HG03066 (cell line): ENCODE measurements at regions not wholly inside any gene's neighbourhood (a gene's known extent, or its start where the extent isn't known, plus 50 kb on each side); places are given as distances from the start of the nearest gene placed in this dataset.
A peak's percentile ranks its signal among the peaks of the same experiment; 100 is the strongest.

Experiments
- ATAC-seq: cut with Tn5 transposase; IDR thresholded peaks from one replicate; pipeline ENCODE4 v1.9.1; 2021; ENCODE audit warnings: low read depth; ENCODE audit not compliant: unreplicated experiment

GRCh38 chr4:155523358-155523757 is 143.3 kb upstream of the GUCY1A1 start:
- no peak for ATAC-seq

DNA sequence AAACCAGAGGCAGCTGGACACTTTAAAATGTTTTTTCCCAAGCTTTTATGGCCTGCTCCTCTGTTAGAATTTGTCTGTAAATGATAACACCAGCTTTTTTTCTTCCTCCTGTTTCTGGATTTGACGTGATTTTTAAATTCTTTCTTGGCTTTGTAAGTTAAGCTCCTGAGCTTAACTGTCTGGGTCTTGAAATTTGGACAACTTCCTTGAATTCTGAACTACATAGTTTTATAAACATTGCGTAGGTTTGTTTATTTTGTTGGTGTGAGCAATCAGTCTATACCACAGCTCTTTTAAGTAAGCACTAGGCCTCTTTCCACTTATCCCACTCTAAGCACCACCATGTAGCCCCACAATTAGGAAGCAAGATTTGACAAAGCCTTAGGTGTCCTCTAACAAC is 144.4 kb upstream of the GUCY1A1 start:
- ATAC-seq: no peak

- no peak for ATAC-seq
These were observed 144.6 kb upstream of the MAP9 start for GRCh38 chr4:155521382-155521781.

- no peak for ATAC-seq
These were observed 138.8 kb upstream of the MAP9 start for GRCh38 chr4:155515444-155516075.

DNA sequence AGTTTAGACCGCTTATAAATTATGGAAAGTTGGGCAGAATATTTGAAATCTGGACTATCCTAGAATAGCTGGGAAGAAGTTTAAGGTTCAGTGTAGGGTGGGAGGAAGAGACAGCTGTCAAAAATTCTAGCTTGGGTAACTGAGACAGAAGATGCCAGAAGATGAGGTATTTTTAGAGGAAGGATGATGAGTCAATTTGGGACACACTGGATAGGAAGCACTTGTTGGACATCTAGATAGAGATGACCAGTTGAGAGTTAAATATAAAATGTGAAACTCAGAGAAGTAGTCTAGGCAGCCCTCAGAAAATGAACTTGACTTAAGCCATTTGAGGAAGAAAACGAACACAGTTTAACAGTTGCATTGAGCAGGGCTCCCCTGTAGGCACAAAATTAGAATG is 137.9 kb upstream of the MAP9 start:
- ATAC-seq: no peak

DNA sequence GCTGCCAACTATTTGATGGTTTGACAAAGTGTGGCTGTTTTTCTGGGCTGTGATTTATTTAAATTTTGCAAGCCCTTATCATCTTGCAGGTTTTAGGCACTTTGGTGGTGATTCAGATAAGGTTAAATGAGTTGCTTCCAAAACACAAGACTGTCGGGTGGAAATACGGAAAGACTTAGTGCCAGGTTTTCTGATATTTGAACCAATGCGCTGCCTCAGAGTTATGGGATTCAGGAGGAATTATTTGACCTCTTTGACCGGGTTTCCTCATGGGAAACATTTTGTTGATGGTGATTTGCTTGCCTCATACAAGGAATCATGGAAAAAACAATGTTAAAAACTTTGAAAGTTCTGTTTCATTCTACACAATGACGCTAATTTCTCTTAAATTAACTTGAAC is 136.1 kb upstream of the MAP9 start:
- no peak for ATAC-seq

DNA sequence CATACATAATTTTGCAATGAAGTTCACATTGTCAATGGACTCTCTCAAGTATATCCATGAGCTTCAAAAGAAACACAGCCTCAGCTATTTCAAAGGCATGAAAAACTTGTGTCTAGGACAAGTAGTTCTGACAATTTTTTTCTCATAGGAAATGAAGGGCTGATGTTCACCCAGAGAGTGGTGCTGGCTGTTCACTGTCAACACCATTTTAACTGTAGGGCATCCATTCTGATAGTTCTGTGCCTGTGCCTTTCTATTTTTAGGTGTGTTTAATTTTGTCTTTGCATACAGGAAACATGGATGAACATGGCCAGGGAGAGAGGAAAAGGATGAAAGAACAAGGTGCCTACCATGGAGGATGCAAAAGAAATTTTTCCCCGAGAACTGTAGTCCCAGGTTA is 135.3 kb upstream of the MAP9 start:
- ATAC-seq: no peak

DNA sequence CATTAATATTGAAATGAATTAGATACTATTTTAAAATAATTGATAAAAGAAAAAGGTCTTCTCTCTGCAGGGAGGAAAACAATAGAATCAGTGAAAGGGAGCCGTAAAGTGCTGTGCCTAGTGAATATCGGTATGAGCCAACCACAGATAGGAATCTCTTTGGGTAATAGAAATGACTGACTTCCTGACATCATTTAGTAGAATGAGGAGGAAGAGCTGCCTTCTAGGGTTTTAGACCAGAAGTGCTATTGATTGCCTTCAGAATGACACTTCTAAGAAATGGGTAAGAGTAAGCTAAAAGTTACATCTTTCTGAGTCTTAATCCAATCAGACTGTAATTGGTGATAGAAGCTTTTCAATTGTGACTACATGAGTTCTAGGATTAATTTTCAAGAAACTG is 134.0 kb upstream of the MAP9 start:
- no peak for ATAC-seq

DNA sequence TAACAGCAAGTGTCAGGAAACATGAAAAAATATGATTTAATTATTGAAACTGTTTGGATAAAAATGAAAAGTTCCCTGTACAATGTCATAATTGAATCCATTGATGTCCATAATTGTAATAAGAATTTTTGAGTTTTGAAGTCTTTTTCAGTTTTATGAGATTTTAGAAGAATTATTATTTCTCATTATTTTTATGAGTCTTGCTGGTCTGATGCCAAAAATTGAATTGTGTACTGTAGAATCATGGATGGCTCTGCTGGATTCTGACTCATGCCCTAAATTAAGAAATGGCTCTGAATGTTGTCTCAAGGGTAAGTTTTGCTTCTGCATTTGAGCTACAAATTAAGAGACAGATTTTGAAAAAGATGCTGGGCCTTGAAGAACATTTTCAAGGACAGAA is 132.8 kb upstream of the MAP9 start:
- no peak for ATAC-seq

GRCh38 chr4:155506745-155507144 is 130.0 kb upstream of the MAP9 start:
- ATAC-seq: no peak

- no peak for ATAC-seq
These were observed 128.6 kb upstream of the MAP9 start for GRCh38 chr4:155505321-155505720.

GRCh38 chr4:155497306-155497705 is 120.5 kb upstream of the MAP9 start:
- ATAC-seq: no peak

GRCh38 chr4:155496294-155496626 is 119.5 kb upstream of the MAP9 start:
- ATAC-seq: no peak

DNA sequence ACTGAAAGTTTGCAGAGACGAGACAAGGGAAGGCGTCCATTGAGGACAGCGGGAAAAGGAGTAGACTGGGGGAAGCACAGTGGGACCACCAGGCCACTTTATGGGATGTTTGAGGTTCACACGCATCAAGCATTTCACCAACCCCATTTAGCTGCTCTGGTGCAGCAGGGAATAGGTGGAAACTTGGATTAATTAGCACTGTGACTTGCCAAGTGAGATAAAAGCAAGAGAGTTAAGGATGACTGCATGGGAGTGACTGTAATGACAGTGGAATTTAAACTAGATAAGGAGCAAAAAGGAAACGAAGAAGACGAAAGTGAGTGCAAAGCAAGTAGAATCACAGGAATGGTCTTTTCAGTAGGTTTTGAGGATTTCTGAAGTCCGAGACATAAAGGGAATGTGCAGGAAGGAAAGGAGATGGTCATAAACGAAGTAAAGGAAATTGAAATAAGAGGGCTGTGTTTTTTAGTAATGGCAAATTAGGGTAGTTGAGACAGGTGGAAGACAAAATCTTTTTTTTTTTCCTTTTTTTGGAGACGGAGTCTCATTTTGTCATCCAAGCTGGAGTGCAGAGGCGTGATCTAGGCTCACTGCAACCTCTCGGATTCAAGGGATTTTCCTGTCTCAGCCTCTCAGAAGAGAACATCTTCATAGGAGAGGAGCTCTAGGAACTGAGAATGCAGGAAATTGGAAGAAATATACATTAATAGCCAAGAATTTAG is 119.0 kb upstream of the MAP9 start:
- no peak for ATAC-seq

DNA sequence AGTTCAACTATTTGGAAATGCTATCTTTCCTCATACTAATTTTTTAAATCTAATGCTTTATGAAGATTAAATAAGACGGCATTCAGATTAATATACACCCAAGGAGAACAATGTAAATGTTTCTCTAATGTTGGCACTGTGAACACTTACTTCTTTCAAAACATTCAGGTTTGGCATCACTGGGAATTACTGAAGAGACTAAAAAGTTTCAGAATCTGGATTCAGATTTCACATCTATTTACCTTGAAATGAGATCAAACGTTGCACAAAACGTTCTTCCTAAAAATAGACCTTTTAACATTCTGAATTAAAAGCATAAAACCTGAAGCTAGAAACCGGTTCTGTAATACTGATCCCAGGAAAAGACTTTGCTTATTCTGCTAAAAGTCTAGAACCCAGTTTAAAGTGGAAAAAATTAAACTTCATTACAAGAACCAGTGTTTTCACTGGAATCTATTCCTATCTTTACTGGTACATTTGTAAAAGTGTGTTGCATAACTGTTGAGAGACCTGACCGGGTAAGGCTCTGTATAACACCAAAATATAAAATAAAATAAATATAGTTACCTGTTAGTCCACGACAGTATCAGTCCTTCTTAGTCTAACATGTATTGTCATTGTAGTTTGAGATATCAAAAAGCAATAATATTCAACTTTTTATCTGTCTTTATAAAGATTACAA is 117.4 kb upstream of the MAP9 start:
- no peak for ATAC-seq

GRCh38 chr4:155491336-155492120 is 114.8 kb upstream of the MAP9 start:
- ATAC-seq: peak; percentile 97

DNA sequence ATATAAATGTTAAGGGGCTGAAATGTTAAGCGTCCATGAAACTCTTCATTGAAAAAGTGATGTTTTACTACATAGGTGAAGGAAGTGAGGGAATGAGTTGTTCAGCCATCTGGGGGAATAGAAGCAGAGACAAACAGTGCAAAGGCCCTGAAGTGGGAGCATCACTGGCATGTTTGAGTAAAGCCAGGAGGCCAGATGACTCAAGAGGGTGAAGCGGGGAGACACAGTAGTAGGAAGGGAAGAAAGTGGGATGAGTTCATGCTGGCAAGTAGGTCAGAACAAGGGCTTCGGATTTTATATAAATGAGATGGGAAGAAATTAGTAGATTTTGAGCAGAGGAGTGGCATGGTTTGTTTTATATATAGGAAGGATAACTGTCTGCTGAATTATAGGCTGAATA is 112.5 kb upstream of the MAP9 start:
- ATAC-seq: no peak

- ATAC-seq: no peak
These were observed 111.9 kb upstream of the MAP9 start for GRCh38 chr4:155488691-155489090.

- ATAC-seq: no peak
These were observed 110.4 kb upstream of the MAP9 start for GRCh38 chr4:155487210-155487609.

DNA sequence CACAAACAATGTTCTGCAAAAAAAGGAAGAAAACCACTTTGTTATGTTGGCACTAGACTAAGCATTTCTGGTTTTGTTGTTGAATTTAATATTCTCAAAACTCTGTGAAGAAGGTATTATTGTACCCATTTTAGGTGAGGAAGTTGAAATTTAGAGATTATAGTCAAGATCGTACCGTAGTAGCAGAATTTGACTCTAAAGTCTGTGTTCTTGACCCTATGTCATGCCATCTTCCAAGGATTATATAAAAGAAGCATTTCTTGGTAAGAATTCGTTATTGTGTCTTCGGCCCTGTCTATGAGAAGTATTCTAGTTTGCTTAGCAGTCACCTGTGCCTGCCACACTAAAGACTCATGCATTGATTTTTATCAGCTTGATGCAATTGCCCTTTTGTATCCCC is 104.4 kb upstream of the MAP9 start:
- no peak for ATAC-seq

DNA sequence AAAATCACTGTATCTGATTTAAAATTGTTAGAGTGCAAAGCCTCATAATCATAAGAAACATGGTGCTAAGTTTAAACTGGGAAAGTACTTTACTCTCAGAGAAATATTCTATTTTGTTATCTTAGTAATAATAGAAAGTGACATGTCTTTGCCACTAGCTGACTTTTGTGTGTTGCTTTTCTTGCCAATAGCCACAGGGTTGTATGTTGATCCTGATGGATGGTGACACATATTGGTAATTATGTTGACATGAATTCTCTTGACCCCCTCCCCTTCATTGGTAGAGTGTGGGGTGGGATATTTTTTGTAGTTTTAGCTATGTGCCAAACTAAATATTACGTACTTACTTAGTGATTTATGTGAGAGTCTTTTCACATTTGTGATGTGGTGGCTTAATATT is 103.1 kb upstream of the MAP9 start:
- ATAC-seq: no peak
